SK-N-MC (cell line): ENCODE measurements at regions not wholly inside any gene's neighbourhood (a gene's known extent, or its start where the extent isn't known, plus 50 kb on each side); places are given as distances from the start of the nearest gene placed in this dataset.

Experiments
- EZH2 ChIP-seq: fragments of 200-600 bp; sonication (generic); IDR thresholded peaks from one replicate; pipeline ENCODE4 v1.6.1; 2017; ENCODE audit warnings: antibody characterized with exemption
- FOXP2 ChIP-seq: optimal IDR thresholded peaks from 2 replicates; pipeline ENCODE3; 2011; ENCODE audit warnings: mild to moderate bottlenecking, moderate library complexity; ENCODE audit not compliant: insufficient read depth; ENCODE audit errors: extremely low read length, control extremely low read depth
- POLR2AphosphoS5 ChIP-seq: IDR thresholded peaks from 2 replicates; pipeline ENCODE4 v1.6.1; 2012; ENCODE audit warnings: mild to moderate bottlenecking, low read depth, low read length, borderline replicate concordance

GRCh38 chr1:67977756-67978155, 72.7 kb downstream of the DIRAS3 start:
- TF ChIP-seq POLR2AphosphoS5, result no peak
- no peak for TF ChIP-seq EZH2
- no peak for TF ChIP-seq FOXP2
